Fibroblast of skin of right quadriceps (primary cell): ENCODE measurements at regions not wholly inside any gene's neighbourhood (a gene's known extent, or its start where the extent isn't known, plus 50 kb on each side); places are given as distances from the start of the nearest gene placed in this dataset.

Experiments
- DNase-seq: peaks from one replicate; pipeline ENCODE4 v3.0.0-alpha.2; 2013

- DNase-seq: no peak
Measured at GRCh38 chr9:91073049-91073810, 271.6 kb downstream of the SYK start.

- DNase-seq: no peak
Measured at GRCh38 chr9:91073811-91074771, 272.5 kb downstream of the SYK start.

GRCh38 chr9:91074866-91075265 is 273.2 kb downstream of the SYK start:
- DNase-seq: no peak

- DNase-seq: no peak
Measured at GRCh38 chr9:91075279-91075678, 273.7 kb downstream of the SYK start.

- peak; percentile 24 for DNase-seq
Measured at GRCh38 chr9:91077624-91078368, 276.2 kb downstream of the SYK start.

- no peak for DNase-seq
Measured at GRCh38 chr9:91078369-91078695, 276.7 kb downstream of the SYK start.

GRCh38 chr9:91082731-91083130 is 279.0 kb downstream of the AUH start:
- peak; percentile 9 for DNase-seq

- no peak for DNase-seq
Measured at GRCh38 chr9:91084896-91085516, 276.7 kb downstream of the AUH start.

GRCh38 chr9:91085517-91086291 is 276.0 kb downstream of the AUH start:
- peak; percentile 7 for DNase-seq

GRCh38 chr9:91086657-91087461 is 274.9 kb downstream of the AUH start:
- no peak for DNase-seq

GRCh38 chr9:91087462-91087759 is 274.3 kb downstream of the AUH start:
- DNase-seq: no peak

GRCh38 chr9:91089405-91090129 is 272.2 kb downstream of the AUH start:
- DNase-seq: peak; percentile 58

GRCh38 chr9:91090130-91090410 is 271.6 kb downstream of the AUH start:
- no peak for DNase-seq

GRCh38 chr9:91092214-91092613 is 269.5 kb downstream of the AUH start:
- DNase-seq: no peak

GRCh38 chr9:91094324-91095088 is 267.2 kb downstream of the AUH start:
- no peak for DNase-seq

- DNase-seq: no peak
Measured at GRCh38 chr9:91098203-91098850, 263.4 kb downstream of the AUH start.

- DNase-seq: no peak
Measured at GRCh38 chr9:91099436-91099835, 262.3 kb downstream of the AUH start.

- no peak for DNase-seq
Measured at GRCh38 chr9:91100878-91101450, 260.8 kb downstream of the AUH start.

GRCh38 chr9:91101611-91102168 is 260.0 kb downstream of the AUH start:
- no peak for DNase-seq
